ENCODE measurements at regions not wholly inside any gene's neighbourhood (a gene's known extent, or its start where the extent isn't known, plus 50 kb on each side); places are given as distances from the start of the nearest gene placed in this dataset.

DNA sequence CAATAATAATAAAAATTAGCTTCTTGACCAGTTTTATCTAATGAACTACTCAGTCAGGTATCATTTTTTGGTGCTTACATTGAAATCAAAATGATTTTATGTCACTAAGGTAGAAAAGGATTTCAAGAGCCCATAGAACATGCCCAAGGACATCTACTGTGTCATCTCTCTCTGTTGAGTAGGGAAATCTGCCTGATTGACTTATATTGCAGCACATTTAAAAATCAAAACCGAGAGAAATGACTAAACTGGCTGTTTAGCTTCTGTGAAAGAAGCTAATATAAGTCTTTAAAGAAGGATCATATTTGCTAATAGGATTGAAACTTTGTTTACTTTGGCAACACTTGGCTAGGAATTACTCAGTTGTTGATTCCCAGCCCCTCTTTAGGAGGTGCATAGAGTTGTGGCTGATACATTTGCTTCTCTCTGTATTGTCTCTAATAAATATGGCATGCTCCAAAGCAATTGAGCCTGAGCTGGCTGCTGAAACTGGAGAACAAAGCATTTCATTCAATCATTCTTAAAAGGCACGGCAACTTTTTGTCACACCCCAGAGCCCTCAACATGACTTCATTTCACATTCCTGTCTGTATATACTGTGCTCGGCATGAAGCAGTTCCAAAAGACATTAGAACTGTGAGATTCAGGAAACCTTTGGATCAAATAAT, 1096.9 kb upstream of the POT1 start:
- no peak overlapping the region for H3K4me2 ChIP-seq (ENCODE audit: insufficient read depth, low read length)
- H3K9me3 ChIP-seq (replicated peaks; ENCODE audit: control insufficient read depth, insufficient read depth, low read depth, low read length): no peaks in the 10 kb centered on the region; the same call in 1 of the 2 replicates
- ChIA-PET CTCF (ENCODE audit: low intra/inter-chr PET ratio) (no interaction called here), POLR2A (no interaction called here)
- DNase-seq (ENCODE audit: extremely low read depth in 1 of 4, low spot score in 3 of 4) (no peak), FAIRE-seq (no peak), ATAC-seq (no peak)
- H2AFZ ChIP-seq (ENCODE audit: low read depth, low read length): no peak overlapping the region
- 0% methylated on average over 3 of the region's 3 CpGs for WGBS (ENCODE audit: insufficient coverage, low coverage, missing lambda C conversion rate)
- H3K79me2 ChIP-seq (ENCODE audit: control insufficient read depth, insufficient read depth, low read length): no peaks in the 10 kb centered on the region
- H3K4me3 ChIP-seq: no peak overlapping the region
- in situ Hi-C loops (cut with MboI): no loop called here
- no TSS peak for BruUV-seq (replicated peaks)
- no peak overlapping the region for H3K9ac ChIP-seq (ENCODE audit: insufficient read depth in 1 of 2, low read depth in 2 of 2, low read length in 2 of 2)
- no peaks in the 10 kb centered on the region for H3K27me3 ChIP-seq (ENCODE audit: control insufficient read depth in 2 of 2, insufficient read depth in 2 of 2, low read length in 2 of 2)
- no peaks in the 10 kb centered on the region for H4K20me1 ChIP-seq (replicated peaks; ENCODE audit: control insufficient read depth, insufficient read depth, low read length)
- no peaks in the 10 kb centered on the region for H3K36me3 ChIP-seq (ENCODE audit: control insufficient read depth, insufficient read depth, low read length)
- no peaks in the 10 kb centered on the region for H3K9me1 ChIP-seq (ENCODE audit: control insufficient read depth, insufficient read depth, low read length)
- no peak overlapping the region for H3K27ac ChIP-seq (ENCODE audit: extremely low read depth, low read depth, low read length)
- H3K4me1 ChIP-seq (replicated peaks in 1 of 2; ENCODE audit: control insufficient read depth in 2 of 2, insufficient read depth in 2 of 2, low read length in 2 of 2): no peaks in the 10 kb centered on the region
- intact Hi-C loops (cut with micrococcal nuclease): no loop called here
- TF ChIP-seq CXXC5 (CRISPR knock-in tag; IDR thresholded peaks at IDR 0.05) (no peak), BMI1 (IDR thresholded peaks at IDR 0.05; ENCODE audit: low read length) (no peak), BCOR (IDR thresholded peaks at IDR 0.05) (no peak), SMARCB1 (IDR thresholded peaks at IDR 0.05; ENCODE audit: insufficient read length, low read depth) (no peak), ZNF324 (CRISPR knock-in tag; IDR thresholded peaks at IDR 0.05) (no peak), CBX3 (IDR thresholded peaks at IDR 0.05; ENCODE audit: borderline replicate concordance in 1 of 2, low read length in 2 of 2) (no peak), HNRNPLL (IDR thresholded peaks at IDR 0.05; ENCODE audit: low read depth, low read length, poor library complexity, severe bottlenecking) (no peak), BRF1 (IDR thresholded peaks at IDR 0.05; ENCODE audit: borderline replicate concordance, extremely low read depth, insufficient read length) (no peak), MAZ (CRISPR knock-in tag; conservative IDR thresholded peaks at IDR 0.05 in 1 of 2, IDR thresholded peaks at IDR 0.05 in 1 of 2) (no peak)
- TF ChIP-seq, protein P1, sequence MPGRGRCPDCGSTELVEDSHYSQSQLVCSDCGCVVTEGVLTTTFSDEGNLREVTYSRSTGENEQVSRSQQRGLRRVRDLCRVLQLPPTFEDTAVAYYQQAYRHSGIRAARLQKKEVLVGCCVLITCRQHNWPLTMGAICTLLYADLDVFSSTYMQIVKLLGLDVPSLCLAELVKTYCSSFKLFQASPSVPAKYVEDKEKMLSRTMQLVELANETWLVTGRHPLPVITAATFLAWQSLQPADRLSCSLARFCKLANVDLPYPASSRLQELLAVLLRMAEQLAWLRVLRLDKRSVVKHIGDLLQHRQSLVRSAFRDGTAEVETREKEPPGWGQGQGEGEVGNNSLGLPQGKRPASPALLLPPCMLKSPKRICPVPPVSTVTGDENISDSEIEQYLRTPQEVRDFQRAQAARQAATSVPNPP (IDR thresholded peaks at IDR 0.05; ENCODE audit: borderline replicate concordance, insufficient read depth, insufficient read length): no peak
- TF ChIP-seq, protein P2, sequence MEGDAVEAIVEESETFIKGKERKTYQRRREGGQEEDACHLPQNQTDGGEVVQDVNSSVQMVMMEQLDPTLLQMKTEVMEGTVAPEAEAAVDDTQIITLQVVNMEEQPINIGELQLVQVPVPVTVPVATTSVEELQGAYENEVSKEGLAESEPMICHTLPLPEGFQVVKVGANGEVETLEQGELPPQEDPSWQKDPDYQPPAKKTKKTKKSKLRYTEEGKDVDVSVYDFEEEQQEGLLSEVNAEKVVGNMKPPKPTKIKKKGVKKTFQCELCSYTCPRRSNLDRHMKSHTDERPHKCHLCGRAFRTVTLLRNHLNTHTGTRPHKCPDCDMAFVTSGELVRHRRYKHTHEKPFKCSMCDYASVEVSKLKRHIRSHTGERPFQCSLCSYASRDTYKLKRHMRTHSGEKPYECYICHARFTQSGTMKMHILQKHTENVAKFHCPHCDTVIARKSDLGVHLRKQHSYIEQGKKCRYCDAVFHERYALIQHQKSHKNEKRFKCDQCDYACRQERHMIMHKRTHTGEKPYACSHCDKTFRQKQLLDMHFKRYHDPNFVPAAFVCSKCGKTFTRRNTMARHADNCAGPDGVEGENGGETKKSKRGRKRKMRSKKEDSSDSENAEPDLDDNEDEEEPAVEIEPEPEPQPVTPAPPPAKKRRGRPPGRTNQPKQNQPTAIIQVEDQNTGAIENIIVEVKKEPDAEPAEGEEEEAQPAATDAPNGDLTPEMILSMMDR (IDR thresholded peaks at IDR 0.05 in 2 of 3, conservative IDR thresholded peaks at IDR 0.05 in 1 of 3; ENCODE audit: insufficient read depth in 2 of 3, low read depth in 1 of 3, low read length in 3 of 3): no peak
- TF ChIP-seq, protein P3, sequence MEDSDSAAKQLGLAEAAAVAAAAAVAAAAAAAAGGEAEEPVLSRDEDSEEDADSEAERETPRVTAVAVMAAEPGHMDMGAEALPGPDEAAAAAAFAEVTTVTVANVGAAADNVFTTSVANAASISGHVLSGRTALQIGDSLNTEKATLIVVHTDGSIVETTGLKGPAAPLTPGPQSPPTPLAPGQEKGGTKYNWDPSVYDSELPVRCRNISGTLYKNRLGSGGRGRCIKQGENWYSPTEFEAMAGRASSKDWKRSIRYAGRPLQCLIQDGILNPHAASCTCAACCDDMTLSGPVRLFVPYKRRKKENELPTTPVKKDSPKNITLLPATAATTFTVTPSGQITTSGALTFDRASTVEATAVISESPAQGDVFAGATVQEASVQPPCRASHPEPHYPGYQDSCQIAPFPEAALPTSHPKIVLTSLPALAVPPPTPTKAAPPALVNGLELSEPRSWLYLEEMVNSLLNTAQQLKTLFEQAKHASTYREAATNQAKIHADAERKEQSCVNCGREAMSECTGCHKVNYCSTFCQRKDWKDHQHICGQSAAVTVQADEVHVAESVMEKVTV (CRISPR knock-in tag; IDR thresholded peaks at IDR 0.05): no peak
- TF ChIP-seq, protein P4, sequence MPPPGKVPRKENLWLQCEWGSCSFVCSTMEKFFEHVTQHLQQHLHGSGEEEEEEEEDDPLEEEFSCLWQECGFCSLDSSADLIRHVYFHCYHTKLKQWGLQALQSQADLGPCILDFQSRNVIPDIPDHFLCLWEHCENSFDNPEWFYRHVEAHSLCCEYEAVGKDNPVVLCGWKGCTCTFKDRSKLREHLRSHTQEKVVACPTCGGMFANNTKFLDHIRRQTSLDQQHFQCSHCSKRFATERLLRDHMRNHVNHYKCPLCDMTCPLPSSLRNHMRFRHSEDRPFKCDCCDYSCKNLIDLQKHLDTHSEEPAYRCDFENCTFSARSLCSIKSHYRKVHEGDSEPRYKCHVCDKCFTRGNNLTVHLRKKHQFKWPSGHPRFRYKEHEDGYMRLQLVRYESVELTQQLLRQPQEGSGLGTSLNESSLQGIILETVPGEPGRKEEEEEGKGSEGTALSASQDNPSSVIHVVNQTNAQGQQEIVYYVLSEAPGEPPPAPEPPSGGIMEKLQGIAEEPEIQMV (tag; conservative IDR thresholded peaks at IDR 0.05; ENCODE audit: low read depth): no peak
- TF ChIP-seq, protein P5, sequence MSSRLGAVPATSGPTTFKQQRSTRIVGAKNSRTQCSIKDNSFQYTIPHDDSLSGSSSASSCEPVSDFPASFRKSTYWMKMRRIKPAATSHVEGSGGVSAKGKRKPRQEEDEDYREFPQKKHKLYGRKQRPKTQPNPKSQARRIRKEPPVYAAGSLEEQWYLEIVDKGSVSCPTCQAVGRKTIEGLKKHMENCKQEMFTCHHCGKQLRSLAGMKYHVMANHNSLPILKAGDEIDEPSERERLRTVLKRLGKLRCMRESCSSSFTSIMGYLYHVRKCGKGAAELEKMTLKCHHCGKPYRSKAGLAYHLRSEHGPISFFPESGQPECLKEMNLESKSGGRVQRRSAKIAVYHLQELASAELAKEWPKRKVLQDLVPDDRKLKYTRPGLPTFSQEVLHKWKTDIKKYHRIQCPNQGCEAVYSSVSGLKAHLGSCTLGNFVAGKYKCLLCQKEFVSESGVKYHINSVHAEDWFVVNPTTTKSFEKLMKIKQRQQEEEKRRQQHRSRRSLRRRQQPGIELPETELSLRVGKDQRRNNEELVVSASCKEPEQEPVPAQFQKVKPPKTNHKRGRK (tag; IDR thresholded peaks at IDR 0.05): no peak
